A673 (cell line): ENCODE measurements at regions not wholly inside any gene's neighbourhood (a gene's known extent, or its start where the extent isn't known, plus 50 kb on each side); places are given as distances from the start of the nearest gene placed in this dataset.

Experiments
- BruUV-seq: library from RNA; stranded (reverse); fragments of 400-500 nt; replicated peaks from 2 replicates; lab custom pipeline; 2021; lab: Mats Ljungman, UMichigan
- CTCF ChIA-PET: fragments of 300-600 bp; sonication (Branson Sonifier 250); formaldehyde crosslinking; loops from one replicate; lab custom pipeline; 2022; ENCODE audit warnings: antibody characterized with exemption; lab: Charles Lee
- POLR2A ChIA-PET: fragments of 300-600 bp; sonication (Branson Sonifier 250); formaldehyde crosslinking; loops from one replicate; lab custom pipeline; 2022; ENCODE audit warnings: antibody characterized with exemption; ENCODE audit not compliant: low non-redundant PET; lab: Charles Lee
- DNase-seq: peaks from one replicate; pipeline ENCODE4 v3.0.0-alpha.2; 2015; ENCODE audit warnings: low spot score
- H3K27ac ChIP-seq: fragments of 200-600 bp; sonication (generic); 2 replicates; pipeline ENCODE4 v1.5.1; 2016; ENCODE audit warnings: mixed run types, low read depth, mild to moderate bottlenecking, mixed read lengths, antibody characterized with exemption, low read length; ENCODE audit not compliant: poor library complexity, severe bottlenecking
- H3K27me3 ChIP-seq: fragments of 200-600 bp; sonication (generic); replicated peaks from 2 replicates; pipeline ENCODE4 v1.6.1; 2017; ENCODE audit warnings: mixed run types, low read depth, mild to moderate bottlenecking, mixed read lengths, antibody characterized with exemption, low read length; ENCODE audit not compliant: insufficient read depth, poor library complexity
- H3K36me3 ChIP-seq: fragments of 200-600 bp; sonication (generic); 2 replicates; pipeline ENCODE4 v1.6.1; 2016; ENCODE audit warnings: mixed run types, mild to moderate bottlenecking, mixed read lengths, antibody characterized with exemption, low read length; ENCODE audit not compliant: insufficient read depth, poor library complexity, severe bottlenecking
- H3K4me1 ChIP-seq: fragments of 200-600 bp; sonication (generic); 2 replicates; pipeline ENCODE4 v1.6.1; 2017; ENCODE audit warnings: mixed run types, mild to moderate bottlenecking, mixed read lengths, antibody characterized with exemption, low read length; ENCODE audit not compliant: insufficient read depth, poor library complexity, severe bottlenecking
- H3K4me3 ChIP-seq: fragments of 200-600 bp; sonication (generic); 2 replicates; pipeline ENCODE4 v1.5.1; 2016; ENCODE audit warnings: low read depth, mixed run types, mild to moderate bottlenecking, mixed read lengths, low read length; ENCODE audit not compliant: poor library complexity, severe bottlenecking
- H3K9me3 ChIP-seq: fragments of 200-600 bp; sonication (generic); 2 replicates; pipeline ENCODE4 v1.6.1; 2016; ENCODE audit warnings: mixed run types, low read depth, mild to moderate bottlenecking, mixed read lengths, antibody characterized with exemption, low read length; ENCODE audit not compliant: poor library complexity, severe bottlenecking
- CTCF ChIP-seq: fragments of 300-800, 200-600 bp; sonication (generic); conservative IDR thresholded peaks from 2 replicates; pipeline ENCODE4 v1.5.1; 2017; ENCODE audit warnings: low read depth, mild to moderate bottlenecking, antibody characterized with exemption, low read length, moderate library complexity, mixed read lengths
- EZH2 ChIP-seq: fragments of 200-600 bp; sonication (generic); IDR thresholded peaks from 2 replicates; pipeline ENCODE4 v1.6.1; 2017; ENCODE audit warnings: borderline replicate concordance, low read depth, mild to moderate bottlenecking, mixed read lengths, antibody characterized with exemption, low read length; ENCODE audit not compliant: poor library complexity, severe bottlenecking
- intact Hi-C: fragments of 100-400 bp; cut with micrococcal nuclease; formaldehyde crosslinking; loops from one replicate; pipeline ENCODE4 v1.10.0; 2022; ENCODE audit not compliant: unreplicated experiment

- Histone ChIP-seq H3K27me3 (no peaks in the 10 kb centered on the region), H3K9me3 (no peaks in the 10 kb centered on the region), H3K36me3 (no peaks in the 10 kb centered on the region), H3K27ac (no peak overlapping the region), H3K4me1 (no peaks in the 10 kb centered on the region), H3K4me3 (no peak overlapping the region)
- intact Hi-C loops: no loop called here
- no TSS peak for BruUV-seq
- TF ChIP-seq EZH2 (no peak), CTCF (no peak)
- CTCF ChIA-PET: no interaction called here
- POLR2A ChIA-PET: no interaction called here
- DNase-seq: no peak
Measured at GRCh38 chr13:42396901-42397655, 125.1 kb downstream of the AKAP11 start.

- BruUV-seq: no TSS peak
- no peak overlapping the region for H3K4me3 ChIP-seq
- POLR2A ChIA-PET: no interaction called here
- H3K9me3 ChIP-seq: no peaks in the 10 kb centered on the region
- intact Hi-C loops: no loop called here
- TF ChIP-seq EZH2 (no peak), CTCF (no peak)
- no peaks in the 10 kb centered on the region for H3K4me1 ChIP-seq
- H3K27ac ChIP-seq: no peak overlapping the region
- no peaks in the 10 kb centered on the region for H3K36me3 ChIP-seq
- H3K27me3 ChIP-seq: no peaks in the 10 kb centered on the region
- CTCF ChIA-PET: no interaction called here
- DNase-seq: no peak
Measured at GRCh38 chr13:42398533-42398932, 126.6 kb downstream of the AKAP11 start.

- intact Hi-C loops: no loop called here
- H3K36me3 ChIP-seq: no peaks in the 10 kb centered on the region
- H3K27ac ChIP-seq: no peak overlapping the region
- no peaks in the 10 kb centered on the region for H3K9me3 ChIP-seq
- ChIA-PET CTCF (no interaction called here), POLR2A (no interaction called here)
- H3K4me3 ChIP-seq: no peak overlapping the region
- DNase-seq: no peak
- H3K27me3 ChIP-seq: no peaks in the 10 kb centered on the region
- no TSS peak for BruUV-seq
- TF ChIP-seq CTCF (no peak), EZH2 (no peak)
- no peaks in the 10 kb centered on the region for H3K4me1 ChIP-seq
Measured at GRCh38 chr13:42400188-42400833, 128.4 kb downstream of the AKAP11 start.
